GM19239 (cell line): ENCODE measurements at regions not wholly inside any gene's neighbourhood (a gene's known extent, or its start where the extent isn't known, plus 50 kb on each side); places are given as distances from the start of the nearest gene placed in this dataset.

ENCODE experiments used
- DNase-seq: peaks from one replicate; pipeline ENCODE4 v3.0.0; 2011; ENCODE audit warnings: low spot score; ENCODE audit not compliant: insufficient read length
- FAIRE-seq: peaks from 2 replicates; lab custom pipeline; 2011; peaks lifted over from hg19 to GRCh38; lab: Jason Lieb, UNC

- FAIRE-seq = no peak
- DNase-seq = no peak
These were observed 477.5 kb upstream of the DAB1 start for GRCh38 chr1:57901208-57901919.

- DNase-seq (no peak), FAIRE-seq (no peak)
These were observed 474.7 kb upstream of the DAB1 start for GRCh38 chr1:57898531-57898930.

- FAIRE-seq (no peak), DNase-seq (no peak)
These were observed 473.7 kb upstream of the DAB1 start for GRCh38 chr1:57897581-57897980.

- no peak for FAIRE-seq
These were observed 470.5 kb upstream of the DAB1 start for GRCh38 chr1:57894315-57894714.

GRCh38 chr1:57889676-57890320 lies 465.9 kb upstream of the DAB1 start:
- no peak for FAIRE-seq
- no peak for DNase-seq

More at GRCh38 chr1:57894315-57894714, 470.5 kb upstream of the DAB1 start:
- DNase-seq = no peak

GRCh38 chr1:57887964-57888491 lies 464.2 kb upstream of the DAB1 start:
- no peak for DNase-seq
- no peak for FAIRE-seq

- FAIRE-seq (no peak), DNase-seq (no peak)
These were observed 462.5 kb upstream of the DAB1 start for GRCh38 chr1:57886376-57886775.

GRCh38 chr1:57883642-57883995 lies 459.8 kb upstream of the DAB1 start:
- no peak for FAIRE-seq
- no peak for DNase-seq

GRCh38 chr1:57882934-57883641 lies 459.2 kb upstream of the DAB1 start:
- FAIRE-seq (no peak), DNase-seq (no peak)

- DNase-seq (no peak), FAIRE-seq (no peak)
These were observed 458.2 kb upstream of the DAB1 start for GRCh38 chr1:57882072-57882471.

- DNase-seq (no peak), FAIRE-seq (no peak)
These were observed 457.8 kb upstream of the DAB1 start for GRCh38 chr1:57881639-57882038.

GRCh38 chr1:57879700-57880099 lies 455.8 kb upstream of the DAB1 start:
- FAIRE-seq = no peak
- no peak for DNase-seq

GRCh38 chr1:57874418-57874877 lies 450.6 kb upstream of the DAB1 start:
- FAIRE-seq = no peak
- DNase-seq = no peak

- FAIRE-seq (no peak), DNase-seq (no peak)
These were observed 449.1 kb upstream of the DAB1 start for GRCh38 chr1:57872913-57873312.

- DNase-seq (no peak), FAIRE-seq (no peak)
These were observed 445.0 kb upstream of the DAB1 start for GRCh38 chr1:57868908-57869307.

- FAIRE-seq (no peak), DNase-seq (no peak)
These were observed 444.4 kb upstream of the DAB1 start for GRCh38 chr1:57868239-57868638.

- DNase-seq (no peak), FAIRE-seq (no peak)
These were observed 443.1 kb upstream of the DAB1 start for GRCh38 chr1:57866998-57867397.

GRCh38 chr1:57860931-57861565 lies 437.2 kb upstream of the DAB1 start:
- FAIRE-seq = no peak
- DNase-seq = no peak

- no peak for DNase-seq
- FAIRE-seq = no peak
These were observed 436.5 kb upstream of the DAB1 start for GRCh38 chr1:57860325-57860724.

- no peak for DNase-seq
- no peak for FAIRE-seq
These were observed 434.9 kb upstream of the DAB1 start for GRCh38 chr1:57858740-57859139.

GRCh38 chr1:57857809-57858208 lies 433.9 kb upstream of the DAB1 start:
- DNase-seq = no peak
- no peak for FAIRE-seq
